ENCODE measurements at regions not wholly inside any gene's neighbourhood (a gene's known extent, or its start where the extent isn't known, plus 50 kb on each side); places are given as distances from the start of the nearest gene placed in this dataset.

- DNase-seq: no peak
Observed at GRCh38 chr2:238638100-238638981, 209.5 kb upstream of the TWIST2 start.

DNA sequence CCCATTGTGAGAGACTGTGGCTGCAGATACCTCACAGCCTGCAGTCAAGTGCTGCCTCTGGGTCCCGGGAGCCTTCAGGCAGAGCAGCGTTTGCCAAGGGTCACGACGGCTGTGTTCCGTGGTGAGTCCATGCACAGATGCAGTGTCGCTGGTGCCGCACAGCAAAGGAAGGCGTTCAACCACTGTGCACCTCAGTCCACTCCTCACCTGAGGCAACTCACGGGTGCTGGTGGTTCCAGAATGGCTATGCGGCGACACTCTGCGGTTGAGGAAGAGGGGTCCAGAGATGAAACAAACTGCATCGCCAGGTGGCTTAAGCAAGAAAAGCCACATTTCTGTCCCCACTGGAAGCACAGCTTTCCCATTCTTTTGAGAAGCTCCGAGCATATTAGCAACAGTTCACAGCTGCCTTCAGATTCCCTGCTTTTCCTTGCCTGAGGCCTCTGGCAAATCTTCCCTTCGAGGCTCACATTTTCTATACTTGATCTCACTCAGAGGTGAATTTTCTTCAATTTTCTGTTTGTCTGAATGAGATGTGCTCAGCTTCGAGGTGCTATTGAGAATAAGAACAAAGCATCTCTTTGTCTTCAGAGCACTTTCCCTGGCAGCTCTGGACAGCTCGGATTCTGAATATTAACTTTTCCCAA, 208.8 kb upstream of the TWIST2 start:
- no peak for DNase-seq

GRCh38 chr2:238640486-238640885, 207.4 kb upstream of the TWIST2 start:
- DNase-seq: no peak

DNA sequence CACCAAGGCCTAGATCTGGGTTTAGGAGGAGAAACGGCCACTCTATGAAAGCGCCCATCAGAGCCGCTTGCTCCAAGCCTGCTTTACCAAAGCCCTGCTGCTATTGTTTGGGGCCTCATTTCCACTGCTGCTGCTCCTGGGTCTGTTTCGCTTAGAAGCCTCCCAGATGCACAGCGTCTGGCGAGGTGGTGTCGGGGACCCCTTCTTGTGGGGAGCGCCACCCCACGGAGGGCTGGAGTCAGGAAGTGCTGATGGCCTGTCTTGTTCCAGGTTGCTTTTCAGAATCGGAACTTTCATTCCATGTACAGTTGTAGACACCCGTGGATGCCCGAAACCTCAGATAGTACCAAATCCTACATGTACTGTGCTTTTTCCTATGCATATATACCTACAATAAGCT, 204.9 kb upstream of the TWIST2 start:
- DNase-seq: no peak

GRCh38 chr2:238643400-238643907, 204.4 kb upstream of the TWIST2 start:
- DNase-seq: no peak

DNA sequence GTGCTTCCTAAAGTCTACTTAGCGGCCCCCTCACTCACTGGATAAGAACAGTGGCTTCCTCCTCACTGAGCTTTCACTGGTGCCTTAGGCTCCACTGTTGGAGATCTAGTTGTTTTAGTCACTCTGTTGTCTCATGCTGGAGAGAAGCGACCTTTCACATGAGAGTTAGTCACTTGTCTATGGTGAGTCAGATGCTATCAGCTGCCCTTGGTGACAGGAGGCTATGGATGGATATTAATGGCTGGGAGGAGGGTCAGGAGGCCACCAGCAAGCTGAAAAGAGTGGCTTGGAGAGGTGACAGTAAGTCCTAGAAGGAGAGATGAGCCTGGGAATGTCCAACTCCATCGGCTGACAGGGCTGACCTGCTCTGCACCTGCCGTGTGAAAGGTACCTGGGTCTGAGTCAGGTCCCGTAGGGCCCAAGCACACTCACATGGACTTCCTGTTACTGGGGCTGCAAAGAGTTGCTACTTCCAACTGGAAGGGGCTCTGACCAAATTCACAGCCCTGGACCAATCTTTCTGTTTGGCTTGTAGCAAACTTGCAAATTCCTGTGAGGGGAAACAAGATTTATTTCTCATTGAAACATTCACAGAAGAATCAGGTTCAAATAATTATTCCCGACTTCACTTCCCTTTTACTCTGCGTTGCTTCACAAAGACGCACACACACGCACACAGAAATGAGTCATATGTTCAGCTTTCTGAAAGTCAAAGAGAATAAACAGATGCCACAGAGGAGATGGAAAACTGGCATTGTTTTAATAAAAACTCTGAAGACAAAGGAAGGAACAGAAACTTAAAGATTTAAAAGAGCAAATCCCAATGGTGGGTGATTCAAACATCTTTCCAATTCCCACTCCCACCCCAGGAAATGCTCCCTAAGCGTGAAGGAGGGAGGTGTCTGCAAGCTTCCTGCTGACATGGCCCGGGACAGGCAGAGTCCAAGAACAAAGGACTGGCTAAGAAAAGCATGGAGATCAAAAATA, 203.5 kb upstream of the TWIST2 start:
- DNase-seq: no peak

- no peak for DNase-seq
Observed at GRCh38 chr2:238645095-238645494, 202.8 kb upstream of the TWIST2 start.

DNA sequence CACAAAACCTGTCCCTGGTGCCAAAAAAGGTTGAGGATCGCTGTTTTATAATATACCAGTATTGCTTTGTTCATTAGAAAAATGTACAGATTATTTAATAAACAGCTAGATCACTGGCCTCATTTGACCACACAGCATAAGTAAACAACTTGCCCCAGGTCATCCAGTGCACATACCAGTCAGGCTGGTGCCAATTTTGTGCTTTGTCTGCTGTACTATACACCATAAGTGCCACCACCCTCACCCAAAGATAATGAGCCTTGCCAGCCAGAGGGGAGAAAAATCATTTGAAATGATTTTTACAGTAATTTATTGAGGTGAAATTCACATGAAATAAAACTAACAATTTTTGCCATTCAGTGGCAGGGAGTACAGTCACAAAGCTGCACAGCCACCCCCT, 202.2 kb upstream of the TWIST2 start:
- DNase-seq: no peak

GRCh38 chr2:238646281-238646680, 201.6 kb upstream of the TWIST2 start:
- DNase-seq: no peak

GRCh38 chr2:238646803-238647202, 201.1 kb upstream of the TWIST2 start:
- no peak for DNase-seq

- no peak for DNase-seq
Observed at GRCh38 chr2:238649123-238649522, 198.8 kb upstream of the TWIST2 start.

- no peak for DNase-seq
Observed at GRCh38 chr2:238649936-238650518, 197.9 kb upstream of the TWIST2 start.

DNA sequence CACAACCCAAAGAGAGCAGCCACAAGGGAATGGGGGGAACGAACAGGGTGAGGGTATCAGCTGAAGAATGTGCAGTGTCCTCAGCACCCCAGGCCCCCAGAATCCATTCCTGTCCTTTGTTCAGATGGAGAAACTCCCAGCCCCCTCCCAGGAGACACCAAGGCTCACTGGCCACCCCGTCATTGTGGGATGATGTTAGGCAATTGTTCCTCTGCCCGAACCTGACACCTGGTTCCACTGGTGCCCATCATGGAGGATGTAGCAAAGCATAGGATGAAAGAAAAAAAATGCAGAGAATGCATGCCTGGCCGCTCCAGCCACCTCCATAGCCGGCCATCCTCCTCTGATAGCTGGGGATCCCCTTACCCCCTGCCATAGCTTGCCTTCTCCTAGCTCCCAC, 197.3 kb upstream of the TWIST2 start:
- DNase-seq: no peak

DNA sequence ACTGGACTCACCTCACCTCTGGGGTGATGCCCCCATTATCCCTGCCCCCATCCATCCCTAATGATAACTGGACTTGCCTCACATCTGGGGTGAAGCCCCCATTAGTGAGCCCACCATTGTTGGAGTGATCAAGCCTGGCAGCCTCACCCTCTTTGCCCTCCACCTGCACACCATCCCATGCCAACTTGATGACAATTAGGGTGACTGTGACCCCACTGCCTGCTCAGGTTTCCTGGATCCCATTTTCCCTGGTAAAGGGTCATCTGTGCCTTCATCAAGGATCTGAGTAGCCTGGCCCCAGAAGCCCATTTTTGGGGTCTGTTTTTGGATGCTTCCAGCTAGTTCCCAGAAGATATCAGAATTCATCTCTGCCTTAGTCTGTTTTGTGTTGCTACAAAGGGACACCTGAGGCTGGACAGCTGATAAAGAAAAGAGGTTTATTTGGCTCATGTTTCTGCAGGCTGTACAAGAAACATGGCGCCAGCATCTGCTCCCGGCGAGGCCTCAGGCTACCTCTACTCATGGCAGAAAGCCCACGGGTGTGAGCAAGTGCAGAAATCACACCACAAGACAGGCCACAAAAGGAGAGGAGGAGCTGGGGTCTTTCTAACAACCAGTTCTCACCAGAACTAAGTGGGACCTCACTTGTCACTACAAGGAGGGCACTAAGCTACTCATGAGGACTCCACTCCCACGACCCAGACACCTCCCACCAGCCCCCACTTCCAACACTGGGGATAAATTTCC, 196.4 kb upstream of the TWIST2 start:
- no peak for DNase-seq

- DNase-seq: no peak
Observed at GRCh38 chr2:238652053-238652770, 195.7 kb upstream of the TWIST2 start.

DNA sequence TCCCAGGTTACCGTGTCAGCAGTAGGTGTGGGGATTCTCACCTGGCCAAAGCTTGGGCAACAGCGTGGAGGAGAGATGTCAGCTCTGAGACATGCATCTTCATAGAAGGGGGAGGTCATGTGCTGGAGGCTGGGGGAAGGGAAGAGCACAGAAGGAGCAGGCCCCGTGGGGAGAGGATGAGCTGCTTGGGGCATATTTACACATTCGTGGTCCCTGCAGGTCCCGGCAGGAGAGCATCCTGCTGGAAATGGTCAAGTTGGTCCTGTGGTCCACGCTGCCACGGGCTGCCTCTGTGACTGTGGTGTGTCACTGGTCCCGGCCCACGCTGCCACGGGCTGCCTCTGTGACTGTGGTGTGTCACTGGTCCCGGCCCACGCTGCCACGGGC, 195.1 kb upstream of the TWIST2 start:
- DNase-seq: no peak

GRCh38 chr2:238653431-238654109, 194.3 kb upstream of the TWIST2 start:
- no peak for DNase-seq

DNA sequence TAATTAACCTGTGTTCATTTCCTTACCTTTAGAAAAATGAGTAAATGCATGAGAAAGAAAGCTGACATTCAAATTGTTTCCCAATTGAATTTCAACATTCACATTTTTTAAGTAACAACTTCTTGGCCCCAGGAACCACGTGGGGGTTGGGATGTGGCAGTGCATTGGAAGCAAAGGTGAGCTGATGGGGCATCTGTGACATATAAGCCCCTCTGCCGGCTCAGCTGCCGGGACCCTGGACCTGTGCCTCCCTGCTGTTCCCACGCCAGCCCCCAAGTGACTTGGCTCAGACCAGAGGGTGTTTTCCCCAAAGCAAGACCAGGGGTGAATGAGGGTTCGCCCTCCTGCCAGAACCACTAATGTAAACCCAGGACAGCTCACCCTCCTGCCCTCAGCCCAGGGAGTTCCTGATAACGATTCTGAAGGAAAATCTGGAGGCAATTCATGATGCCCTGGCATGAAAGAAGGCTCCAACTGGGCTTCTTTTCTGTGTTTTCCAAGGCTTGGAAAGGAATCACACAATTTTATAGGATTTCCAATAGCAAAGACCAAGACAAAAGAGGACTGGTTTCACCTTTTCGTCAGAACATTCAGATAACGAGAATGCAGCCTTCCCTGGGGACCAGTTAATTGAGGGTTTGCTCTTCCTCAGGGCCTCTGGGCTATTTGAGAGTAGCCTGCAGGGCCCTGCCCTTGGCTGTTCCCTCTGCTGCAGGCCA, 193.2 kb upstream of the TWIST2 start:
- no peak for DNase-seq

GRCh38 chr2:238655198-238655860, 192.6 kb upstream of the TWIST2 start:
- no peak for DNase-seq
